GM21526 (cell line): ENCODE measurements at regions not wholly inside any gene's neighbourhood (a gene's known extent, or its start where the extent isn't known, plus 50 kb on each side); places are given as distances from the start of the nearest gene placed in this dataset.
"Not testable (repeated sequence)": the region's sequence is repeated elsewhere in the genome, so short reads cannot be mapped to it uniquely, and the experiment has no call there.

ENCODE experiments used
- ATAC-seq: cut with Tn5 transposase; IDR thresholded peaks from one replicate; pipeline ENCODE4 v1.9.1; 2021; ENCODE audit warnings: moderate library complexity; ENCODE audit not compliant: unreplicated experiment, low FRiP score

DNA sequence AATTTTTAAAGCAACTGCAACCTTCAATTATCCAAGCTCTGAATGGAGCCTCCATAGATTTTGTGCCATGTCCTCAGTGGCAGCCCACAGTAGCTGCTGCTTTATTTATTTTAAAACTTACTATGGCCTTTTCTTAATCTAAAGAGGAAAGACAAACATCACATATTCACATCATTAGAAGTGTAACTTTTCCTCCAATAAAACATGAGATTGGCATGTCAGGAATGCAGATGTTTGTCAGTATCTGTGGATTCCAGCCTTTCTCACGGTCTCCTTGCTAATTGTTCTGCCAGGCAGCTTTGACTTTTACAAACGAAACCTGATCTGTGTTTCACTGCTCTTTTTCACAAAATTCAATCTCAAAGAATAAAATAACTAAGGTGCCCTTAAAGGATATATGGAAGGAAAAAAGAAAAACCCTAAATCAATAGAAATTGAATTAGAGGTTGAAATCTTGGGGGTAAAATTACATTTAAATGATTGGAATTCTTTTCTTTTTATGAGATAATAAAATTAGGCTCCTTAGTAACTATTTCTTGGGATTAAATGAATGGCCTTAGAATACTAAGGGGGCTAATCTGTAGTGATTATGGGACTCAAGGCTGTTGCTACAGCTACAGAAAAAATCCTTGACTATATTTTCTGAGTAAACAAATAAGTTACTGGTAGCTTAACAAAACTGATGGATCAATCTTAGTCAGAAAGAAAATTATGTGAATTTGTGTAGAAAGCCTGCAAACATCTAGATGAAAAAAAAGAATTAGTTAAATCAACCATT lies 151.3 kb downstream of the RTL9 start:
- no peak for ATAC-seq

DNA sequence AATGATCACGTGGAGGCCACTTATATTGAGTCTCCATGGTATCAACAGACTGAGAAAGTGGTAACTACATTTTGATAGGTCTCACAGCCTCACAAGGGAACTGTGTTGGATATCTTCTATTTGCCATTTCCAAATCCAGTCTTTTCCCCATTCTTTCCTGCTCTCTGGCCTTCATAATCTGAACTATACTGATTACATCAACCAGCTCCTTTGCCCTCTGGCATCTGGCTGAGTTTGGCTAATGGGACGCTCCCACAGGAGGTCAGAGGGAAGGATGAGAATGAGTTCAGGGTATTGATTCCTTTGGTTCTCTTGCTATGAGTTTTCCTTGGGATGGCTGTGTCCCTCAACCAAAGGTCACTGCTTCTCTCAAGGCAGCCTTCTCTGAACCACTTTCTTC lies 152.6 kb downstream of the RTL9 start:
- ATAC-seq, result no peak

DNA sequence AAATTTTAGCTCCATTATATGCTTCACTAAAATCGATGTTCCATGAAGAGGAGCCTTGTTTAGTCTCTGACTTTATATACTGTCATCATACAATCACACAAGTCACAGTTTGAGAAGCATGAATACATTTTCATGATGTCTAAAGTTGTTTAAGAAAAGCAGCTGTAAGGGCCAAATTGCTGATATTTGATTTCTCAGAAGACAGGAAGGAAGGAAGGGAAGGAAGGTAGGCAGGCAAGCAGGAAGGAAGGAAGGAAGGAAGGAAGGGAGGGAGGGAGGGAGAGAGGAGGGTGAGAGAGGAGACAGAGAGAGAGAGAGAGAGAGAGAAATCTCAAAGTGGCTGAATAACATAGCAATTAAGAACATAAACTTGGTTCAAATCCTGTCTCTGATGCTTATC lies 153.7 kb downstream of the RTL9 start:
- no peak for ATAC-seq

DNA sequence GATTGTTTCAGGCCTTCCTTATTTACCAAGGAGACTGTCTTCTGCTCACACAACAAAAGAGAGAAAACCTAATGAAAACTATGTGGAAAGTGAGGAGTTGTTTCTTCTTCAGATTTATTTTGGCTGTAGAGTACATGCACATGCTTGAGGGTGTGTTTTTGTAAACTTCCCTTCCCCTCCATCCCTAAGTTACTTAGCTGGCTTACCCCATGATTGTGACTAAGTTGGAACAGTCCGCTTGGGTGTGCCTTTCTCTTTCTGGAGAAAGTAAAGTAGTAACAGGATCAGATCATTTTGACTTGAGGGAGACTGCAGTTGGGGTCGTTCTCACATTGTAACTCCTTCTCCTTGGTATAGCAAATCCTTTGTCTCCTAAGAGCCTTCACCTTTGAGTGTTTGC lies 155.9 kb downstream of the RTL9 start:
- no peak for ATAC-seq

DNA sequence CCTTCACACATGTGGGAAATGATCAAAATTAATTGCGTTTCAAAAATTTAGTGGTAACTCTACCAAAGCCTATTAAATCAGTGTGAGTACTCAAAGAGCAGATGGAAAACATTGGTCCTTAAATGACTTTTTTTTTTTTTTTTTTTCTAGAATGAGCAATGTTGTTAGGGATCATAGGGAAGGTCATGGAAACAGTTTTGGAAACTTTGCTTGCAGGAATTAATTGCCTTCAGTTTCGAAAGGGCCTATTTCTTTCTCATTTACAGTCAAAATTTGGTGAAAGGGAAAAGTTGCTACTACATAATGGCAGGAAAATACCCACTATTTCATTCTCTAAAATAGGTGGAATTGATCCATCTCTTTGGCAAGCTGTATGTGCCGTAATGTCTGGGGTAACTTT lies 160.9 kb downstream of the RTL9 start:
- no peak for ATAC-seq

DNA sequence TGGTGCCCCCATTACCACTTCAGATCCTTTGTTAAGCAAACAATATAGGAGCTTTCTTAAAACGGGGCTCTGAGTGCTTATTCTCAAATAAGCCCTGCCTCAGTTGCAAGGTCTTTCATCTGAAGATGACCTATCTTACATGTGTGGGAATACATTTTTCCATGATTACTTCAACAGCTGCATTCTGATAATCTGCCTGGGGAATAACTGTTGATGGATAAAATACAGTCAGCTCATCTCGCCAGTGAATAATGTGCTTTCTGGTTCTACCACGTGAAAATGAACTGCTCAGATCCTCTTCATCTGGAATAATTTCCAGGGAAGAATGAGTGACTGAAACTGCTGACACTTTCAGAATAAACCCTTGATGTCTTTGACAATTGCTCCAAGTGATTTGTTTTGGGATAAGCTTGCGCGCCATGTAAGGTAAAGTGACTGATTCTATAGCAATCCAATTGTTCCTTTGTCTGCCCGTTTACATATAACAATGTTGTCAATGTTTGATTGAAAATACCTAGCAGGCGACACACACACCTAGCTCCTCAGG lies 161.3 kb downstream of the RTL9 start:
- no peak for ATAC-seq

DNA sequence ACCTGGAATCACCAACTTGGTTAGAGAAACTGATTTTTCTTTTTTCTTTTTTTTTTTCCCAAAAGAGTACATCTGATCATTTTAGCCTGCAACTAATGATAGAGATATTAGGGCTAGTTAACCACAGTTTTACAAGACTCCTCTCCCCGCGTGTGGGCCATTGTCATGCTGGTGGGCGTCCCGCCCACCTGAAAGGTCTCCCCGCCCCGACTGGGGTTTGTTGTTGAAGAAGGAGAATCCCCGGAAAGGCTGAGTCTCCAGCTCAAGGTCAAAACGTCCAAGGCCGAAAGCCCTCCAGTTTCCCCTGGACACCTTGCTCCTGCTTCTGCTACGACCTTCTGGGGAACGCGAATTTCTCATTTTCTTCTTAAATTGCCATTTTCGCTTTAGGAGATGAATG lies 162.0 kb downstream of the RTL9 start:
- ATAC-seq, result not testable (repeated sequence)

DNA sequence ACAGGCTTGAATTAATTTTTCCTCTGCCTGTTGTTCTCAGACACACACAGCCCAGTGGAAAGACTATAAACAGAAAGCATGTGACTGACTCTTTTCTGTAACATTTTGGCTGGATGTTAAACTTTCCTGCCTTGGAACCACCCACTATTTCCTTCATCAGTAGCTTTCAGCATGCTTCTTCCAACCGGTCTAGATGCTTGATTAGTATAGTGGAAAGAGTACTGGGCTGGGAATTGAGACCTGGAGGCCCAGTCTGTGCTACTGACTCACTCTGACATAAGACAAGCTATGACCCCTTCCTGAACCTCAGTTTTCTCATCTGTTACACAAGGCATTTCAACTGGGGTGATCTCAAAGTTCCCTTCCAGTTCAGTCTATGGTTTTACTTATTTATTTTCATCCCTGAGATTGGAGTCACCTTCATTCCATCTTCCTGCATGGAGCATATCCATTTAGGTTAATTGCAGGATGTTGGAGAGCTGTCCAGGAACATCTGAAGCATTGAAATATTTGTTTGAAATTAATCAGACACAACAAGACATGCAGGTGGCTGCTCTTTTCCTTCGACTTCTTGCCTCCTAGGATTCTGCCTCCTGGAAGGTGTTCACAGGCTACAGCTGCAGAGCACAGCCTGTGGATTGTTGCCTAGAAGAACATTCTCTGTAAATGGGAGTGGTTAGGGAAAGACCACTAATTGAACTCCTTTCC lies 173.4 kb downstream of the RTL9 start:
- no peak for ATAC-seq

DNA sequence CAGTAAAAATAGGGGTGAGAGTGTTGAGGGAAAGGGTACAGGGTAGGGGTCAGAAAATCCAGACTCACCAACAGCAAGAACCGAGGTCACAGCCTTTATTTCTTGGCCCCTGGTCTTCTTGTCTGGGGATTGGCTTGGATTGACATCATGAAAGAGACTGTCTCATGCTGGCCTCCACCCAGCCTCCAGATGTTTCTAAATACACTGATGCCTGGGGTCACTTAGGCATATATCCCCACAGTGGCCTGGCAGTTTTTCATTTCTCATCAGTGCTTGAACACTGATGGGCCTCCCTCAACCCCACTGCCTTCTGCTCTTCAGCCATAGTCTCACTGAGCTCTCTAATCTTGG lies 173.9 kb downstream of the RTL9 start:
- no peak for ATAC-seq

DNA sequence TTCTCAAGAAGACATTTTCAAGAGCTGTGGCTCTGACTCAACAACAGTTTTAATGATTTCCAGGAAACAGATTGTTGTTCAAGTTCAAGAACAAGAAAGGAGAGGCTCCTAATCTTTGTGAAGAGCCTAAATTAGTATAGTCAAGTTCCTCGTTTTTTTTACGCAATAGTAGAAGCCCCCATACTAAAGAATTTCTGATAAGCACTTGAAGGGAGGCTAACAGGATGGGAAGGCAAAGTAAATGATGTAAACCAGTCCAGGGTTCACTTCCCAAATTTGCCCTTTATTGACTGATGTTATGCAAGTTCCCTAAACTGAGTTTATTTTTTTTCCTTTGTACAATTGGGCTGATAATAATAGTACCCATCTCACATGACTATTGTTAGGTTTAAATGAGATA lies 178.2 kb downstream of the RTL9 start:
- ATAC-seq, result no peak

DNA sequence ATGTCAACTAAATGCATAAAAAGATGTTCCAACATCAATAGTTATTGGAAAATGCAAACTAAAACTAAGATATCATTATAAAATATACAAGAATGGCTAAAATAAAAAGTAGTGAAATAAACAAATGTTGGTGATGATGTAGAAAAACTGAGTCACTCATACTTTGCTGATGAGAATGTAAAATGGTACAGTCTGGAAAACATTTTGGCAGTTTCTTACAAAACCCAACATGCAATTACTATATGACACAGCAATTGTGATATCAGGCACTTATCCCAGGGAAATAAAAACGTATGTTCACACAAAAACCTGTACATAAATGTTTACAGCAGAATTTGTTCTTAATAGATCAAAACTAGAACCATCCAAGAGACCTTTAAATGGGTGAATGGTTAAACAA lies 182.6 kb downstream of the RTL9 start:
- no peak for ATAC-seq

DNA sequence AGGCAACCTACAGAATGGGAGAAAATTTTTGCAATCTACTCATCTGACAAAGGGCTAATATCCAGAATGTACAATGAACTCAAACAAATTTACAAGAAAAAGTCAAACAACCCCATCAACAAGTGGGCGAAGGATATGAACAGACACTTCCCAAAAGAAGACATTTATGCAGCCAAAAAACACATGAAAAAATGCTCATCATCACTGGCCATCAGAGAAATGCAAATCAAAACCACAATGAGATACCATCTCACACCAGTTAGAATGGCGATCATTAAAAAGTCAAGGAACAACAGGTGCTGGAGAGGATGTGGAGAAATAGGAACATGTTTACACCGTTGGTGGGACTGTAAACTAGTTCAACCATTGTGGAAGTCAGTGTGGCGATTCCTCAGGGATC lies 192.2 kb downstream of the RTL9 start:
- ATAC-seq, result not testable (repeated sequence)

DNA sequence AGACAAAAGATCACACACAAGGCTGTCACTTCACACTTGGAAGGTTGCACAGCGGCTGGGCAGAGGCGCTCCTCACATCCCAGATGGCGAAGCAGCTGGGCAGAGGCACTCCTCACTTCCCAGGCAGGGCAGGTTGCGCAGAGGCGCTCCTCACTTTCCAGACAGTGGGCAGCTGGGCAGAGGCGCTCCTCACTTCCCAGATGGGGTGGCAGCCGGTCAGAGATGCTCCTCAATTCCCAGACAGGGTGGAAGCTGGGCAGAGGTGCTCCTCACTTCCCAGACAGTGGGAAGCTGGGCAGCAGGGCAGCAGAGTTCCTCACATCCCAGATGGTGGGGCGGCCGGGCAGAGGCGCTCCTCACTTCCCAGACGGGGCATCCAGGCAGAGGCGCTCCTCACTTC lies 199.2 kb downstream of the RTL9 start:
- ATAC-seq, result no peak

DNA sequence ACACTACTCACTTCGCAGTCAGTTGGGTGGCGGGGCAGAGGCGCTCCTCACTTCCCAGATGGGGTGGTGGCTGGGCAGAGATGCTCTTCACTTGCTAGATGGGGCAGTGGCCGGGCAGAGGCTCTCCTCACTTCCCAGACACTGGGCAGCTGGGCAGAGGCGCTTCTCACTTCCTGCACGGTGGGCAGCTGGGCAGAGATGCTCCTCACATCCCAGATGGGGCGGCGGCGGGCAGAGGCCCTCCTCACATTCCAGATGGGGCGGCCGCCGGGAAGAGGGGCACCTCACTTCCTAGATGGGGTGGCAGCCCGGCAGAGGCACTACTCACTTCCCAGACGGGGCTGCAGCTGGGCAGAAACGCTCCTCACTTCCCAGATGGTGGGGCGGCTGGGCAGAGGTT lies 199.8 kb downstream of the RTL9 start:
- ATAC-seq, result no peak

DNA sequence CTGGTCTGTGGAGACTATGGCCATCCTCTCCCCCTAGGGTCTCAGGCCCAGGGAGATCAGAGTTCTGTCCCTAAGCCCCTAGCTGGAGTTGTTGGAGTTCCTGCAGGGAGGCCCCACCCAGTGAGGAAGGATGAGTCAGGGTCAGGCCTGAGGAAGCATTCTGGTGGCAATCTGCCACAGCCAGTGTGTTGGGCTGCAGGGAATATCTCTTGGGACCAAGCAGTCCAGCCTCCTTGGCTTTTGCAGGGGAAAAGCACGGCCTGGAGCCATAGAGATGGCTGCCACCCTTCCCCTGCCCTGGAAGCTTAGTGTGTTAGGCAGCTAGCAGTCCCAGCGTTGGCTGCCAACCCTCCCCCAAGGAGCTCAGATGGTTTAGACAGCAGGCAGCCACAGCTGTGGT lies 202.4 kb downstream of the RTL9 start:
- no peak for ATAC-seq

DNA sequence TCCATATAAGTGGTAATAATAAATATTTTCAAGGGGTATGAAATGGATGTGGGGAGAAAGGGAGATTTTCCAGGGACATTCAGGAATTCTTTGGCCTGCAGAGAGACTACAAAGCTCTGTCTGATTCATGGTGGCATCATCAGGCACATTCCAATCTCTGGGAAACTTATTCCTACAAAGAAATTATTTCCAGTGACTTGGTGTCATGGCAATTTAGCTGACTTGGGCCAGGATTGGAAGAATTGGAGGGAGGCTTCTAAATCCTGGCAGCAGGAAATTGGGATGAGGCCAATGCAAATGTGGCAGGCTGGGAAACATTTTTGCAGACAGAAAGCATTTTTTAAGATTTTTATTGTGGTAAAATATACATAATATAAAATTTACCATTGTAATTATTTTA lies 204.6 kb downstream of the RTL9 start:
- ATAC-seq, result no peak

DNA sequence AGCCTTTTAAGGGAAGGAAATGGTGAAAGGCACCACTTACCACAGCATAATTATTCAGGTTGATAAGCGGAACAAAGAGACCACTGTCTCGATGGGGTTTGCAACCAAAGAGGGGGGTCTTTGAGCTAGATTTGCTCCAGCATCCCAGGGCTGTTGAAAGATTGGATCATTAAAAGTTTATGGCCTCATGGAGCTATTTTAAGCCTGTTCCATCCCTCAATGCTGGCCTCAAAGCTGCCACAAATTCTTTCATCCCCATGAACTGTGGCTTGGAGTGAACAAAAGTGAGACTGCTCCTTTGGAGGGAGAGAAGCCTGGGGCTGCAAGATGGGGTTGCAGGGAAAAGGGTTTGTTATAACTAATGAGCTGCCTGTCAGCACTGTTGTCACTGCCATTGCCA lies 209.8 kb downstream of the RTL9 start:
- ATAC-seq, result no peak

DNA sequence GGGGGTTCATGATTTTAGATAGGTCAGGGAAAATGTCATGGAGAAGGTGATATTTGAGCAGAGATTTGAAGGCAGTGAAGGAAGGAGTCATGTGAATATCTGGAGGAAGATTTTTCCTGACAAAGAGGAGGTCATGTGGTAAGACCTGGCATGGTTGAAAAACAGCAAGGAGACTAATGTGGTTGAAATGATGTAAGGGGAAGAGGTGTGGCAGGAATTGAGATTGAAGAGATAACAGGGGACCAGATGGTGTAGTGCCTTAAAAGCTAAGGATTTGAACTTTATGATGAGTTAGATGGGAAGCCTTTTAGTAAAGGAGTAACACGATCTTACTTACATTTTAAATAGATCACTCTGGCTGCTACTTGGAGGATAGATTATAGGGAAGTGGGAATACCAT lies 210.9 kb downstream of the RTL9 start:
- no peak for ATAC-seq

DNA sequence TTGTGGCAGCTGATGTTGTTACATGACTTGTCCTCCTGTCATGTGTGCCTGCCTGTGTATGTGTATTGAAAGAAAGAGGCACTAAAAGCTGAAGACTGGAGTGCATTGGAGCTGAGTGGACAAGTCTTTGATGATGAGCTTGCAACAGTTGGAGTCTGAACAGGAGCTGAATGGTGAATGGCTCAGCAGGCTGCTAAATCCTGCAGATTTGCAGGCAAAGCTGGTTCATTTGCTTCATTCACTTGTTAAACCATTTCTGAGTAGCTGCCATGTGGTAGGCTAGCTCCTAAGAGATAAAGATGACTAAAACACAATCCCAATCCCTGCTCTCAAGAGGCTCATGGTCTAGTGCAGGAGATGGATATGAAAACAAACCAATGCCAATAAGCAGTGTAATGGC lies 217.3 kb downstream of the CHRDL1 start:
- no peak for ATAC-seq

DNA sequence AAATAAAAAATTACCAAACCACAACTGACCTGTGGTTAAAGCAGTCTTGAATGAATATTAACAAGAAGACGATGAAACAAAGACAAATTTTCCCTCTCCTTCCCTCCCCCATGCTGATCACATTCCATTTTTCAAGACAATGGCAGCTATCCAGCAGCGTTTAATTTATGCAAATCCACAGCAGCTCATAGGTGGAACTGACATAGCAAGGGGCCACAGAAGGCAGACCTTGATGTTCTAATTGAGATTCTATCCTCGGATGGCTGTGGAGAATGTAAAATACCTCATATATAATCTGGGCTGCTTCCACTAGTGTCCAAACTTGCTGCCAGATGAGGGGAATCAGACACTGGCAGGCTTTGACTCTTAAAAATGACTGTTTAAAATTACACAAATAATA lies 211.5 kb downstream of the CHRDL1 start:
- no peak for ATAC-seq

DNA sequence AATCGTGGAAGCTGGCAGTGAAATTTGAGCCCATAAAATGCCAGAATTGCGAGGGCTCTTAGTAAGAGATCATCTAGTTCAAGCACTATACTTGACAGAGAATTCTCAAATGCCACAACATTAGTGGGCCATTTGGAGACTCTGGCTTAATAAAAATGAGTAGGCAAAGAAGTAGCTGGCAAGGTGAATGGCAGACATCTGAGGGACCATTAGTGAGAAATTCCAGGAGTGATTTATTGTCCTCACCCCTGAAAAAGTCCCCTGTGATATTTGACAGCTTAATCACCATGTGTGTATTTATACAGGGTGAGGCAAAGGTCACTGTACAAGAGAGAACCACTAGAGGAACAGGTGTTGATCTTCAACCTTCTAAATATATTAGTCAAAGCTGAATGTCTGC lies 207.5 kb downstream of the CHRDL1 start:
- ATAC-seq, result no peak

DNA sequence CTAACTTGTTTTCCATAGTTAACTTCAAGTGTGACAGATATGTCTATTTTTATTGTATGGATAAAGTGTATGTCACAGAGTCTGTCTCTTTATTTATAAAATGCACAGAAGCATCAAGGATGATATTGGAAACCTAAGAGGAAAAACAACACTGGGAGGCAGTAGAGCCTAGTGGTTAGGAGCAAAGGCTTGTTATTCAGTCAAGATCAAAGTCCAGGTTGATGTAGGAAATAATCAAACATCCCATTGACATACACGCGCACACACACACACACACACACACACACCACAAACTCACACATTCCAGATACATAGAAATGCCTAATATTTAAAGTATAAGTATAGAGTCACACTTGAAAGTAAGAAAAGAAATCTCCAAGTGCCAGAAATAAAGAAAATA lies 206.8 kb downstream of the CHRDL1 start:
- no peak for ATAC-seq
